GM12878 (cell line): ENCODE measurements at regions not wholly inside any gene's neighbourhood (a gene's known extent, or its start where the extent isn't known, plus 50 kb on each side); places are given as distances from the start of the nearest gene placed in this dataset.

Source experiments
- BCLAF1 ChIP-seq: fragments of 450-650 bp; IDR thresholded peaks from 2 replicates; pipeline ENCODE4 v1.6.1; 2017; ENCODE audit warnings: antibody characterized with exemption, mild to moderate bottlenecking, moderate library complexity
- CBFB ChIP-seq: IDR thresholded peaks from 2 replicates; pipeline ENCODE4 v1.6.1; 2016; ENCODE audit warnings: antibody characterized with exemption, low read depth
- CBX5 ChIP-seq: sonication (generic); IDR thresholded peaks from 2 replicates; pipeline ENCODE4 v1.6.1; 2016; ENCODE audit warnings: low read depth, moderate library complexity, mild to moderate bottlenecking, inconsistent platforms
- CEBPZ ChIP-seq: fragments of 150-350 bp; IDR thresholded peaks from 2 replicates; pipeline ENCODE4 v1.6.1; 2016; ENCODE audit warnings: low read depth, low read length
- HDGF ChIP-seq: fragments of 450-650 bp; IDR thresholded peaks from 2 replicates; pipeline ENCODE4 v1.6.1; 2016; ENCODE audit warnings: antibody characterized with exemption
- MEF2B ChIP-seq: fragments of 450-650 bp; IDR thresholded peaks from 2 replicates; pipeline ENCODE4 v1.6.1; 2018; ENCODE audit warnings: mild to moderate bottlenecking, moderate library complexity; ENCODE audit not compliant: partially characterized antibody, poor library complexity, severe bottlenecking
- SRF ChIP-seq, 2 experiments: IDR thresholded peaks; 2 replicates each; pipeline ENCODE4 v1.6.1; 2011; ENCODE audit warnings: low read depth in 2 of 2, low read length in 2 of 2, mild to moderate bottlenecking in 1 of 2, moderate library complexity in 1 of 2
- TBL1XR1 ChIP-seq: IDR thresholded peaks from 2 replicates; pipeline ENCODE4 v1.6.1; 2012; ENCODE audit warnings: low read depth, low read length, improper control_type of control experiment
- TCF7 ChIP-seq: IDR thresholded peaks from 2 replicates; pipeline ENCODE4 v1.6.1; 2014; ENCODE audit warnings: antibody characterized with exemption, borderline replicate concordance
- YBX1 ChIP-seq: fragments of 450-650 bp; IDR thresholded peaks from 2 replicates; pipeline ENCODE4 v1.6.1; 2016; ENCODE audit warnings: antibody characterized with exemption

- TF ChIP-seq CEBPZ (no peak), BCLAF1 (no peak), TBL1XR1 (no peak), CBX5 (no peak), HDGF (no peak), TCF7 (no peak), YBX1 (no peak), CBFB (no peak), SRF (IDR thresholded peaks at IDR 0.05; ENCODE audit: low read depth in 2 of 2, low read length in 2 of 2) (no peak), MEF2B (no peak)
Observed at GRCh38 chr18:4781873-4782272, 326.8 kb upstream of the DLGAP1 start (continued).
